Neural cell (in vitro differentiated cells): ENCODE measurements at regions not wholly inside any gene's neighbourhood (a gene's known extent, or its start where the extent isn't known, plus 50 kb on each side); places are given as distances from the start of the nearest gene placed in this dataset.

Experiments used
- H2AFZ ChIP-seq: fragments of 200-600, 300-800 bp; sonication (generic), shearing (Covaris generic); 2 replicates; pipeline ENCODE4 v1.6.0; 2014; ENCODE audit warnings: low read depth, mild to moderate bottlenecking, antibody characterized with exemption, low read length, moderate library complexity
- H3F3A ChIP-seq: fragments of 200-600 bp; shearing (Covaris generic); 2 replicates; pipeline ENCODE4 v1.6.1; 2016; ENCODE audit warnings: mild to moderate bottlenecking, moderate library complexity, mixed read lengths, antibody characterized with exemption, low read length; ENCODE audit not compliant: insufficient read depth, poor library complexity, severe bottlenecking
- H3K27ac ChIP-seq: fragments of 200-600, 300-800 bp; sonication (generic), shearing (Covaris generic); 2 replicates; pipeline ENCODE4 v1.5.1; 2014; ENCODE audit warnings: mild to moderate bottlenecking, low read length, moderate library complexity
- H3K27me3 ChIP-seq: fragments of 300-800, 200-600 bp; sonication (generic), shearing (Covaris generic); 2 replicates; pipeline ENCODE4 v1.6.0; 2014; ENCODE audit warnings: mild to moderate bottlenecking, low read depth, low read length, moderate library complexity; ENCODE audit not compliant: insufficient read depth
- H3K36me3 ChIP-seq: fragments of 300-800, 200-600 bp; sonication (generic), shearing (Covaris generic); 2 replicates; pipeline ENCODE4 v1.5.1; 2014; ENCODE audit warnings: mild to moderate bottlenecking, antibody characterized with exemption, low read length, moderate library complexity; ENCODE audit not compliant: insufficient read depth
- H3K4me2 ChIP-seq: fragments of 300-800, 200-600 bp; sonication (generic), shearing (Covaris generic); 2 replicates; pipeline ENCODE4 v1.6.0; 2014; ENCODE audit warnings: mild to moderate bottlenecking, low read length
- H3K4me3 ChIP-seq: fragments of 300-800, 200-600 bp; sonication (generic), shearing (Covaris generic); 2 replicates; pipeline ENCODE4 v1.5.1; 2014; ENCODE audit warnings: mild to moderate bottlenecking, low read length, moderate library complexity
- H3K79me2 ChIP-seq: fragments of 200-600 bp; shearing (Covaris generic); replicated peaks from 2 replicates; pipeline ENCODE4 v1.6.0; 2014; ENCODE audit warnings: mild to moderate bottlenecking, low read length, moderate library complexity; ENCODE audit not compliant: insufficient read depth
- H3K9ac ChIP-seq: fragments of 300-800, 200-600 bp; sonication (generic), shearing (Covaris generic); 2 replicates; pipeline ENCODE4 v1.6.1; 2016; ENCODE audit warnings: mild to moderate bottlenecking, low read length, mixed read lengths
- H3K9me2 ChIP-seq: fragments of 200-600 bp; shearing (Covaris generic); 2 replicates; pipeline ENCODE4 v1.6.1; 2016; ENCODE audit warnings: mild to moderate bottlenecking, low read length, mixed read lengths; ENCODE audit not compliant: insufficient read depth
- H3K9me3 ChIP-seq: fragments of 200-600, 300-800 bp; sonication (generic), shearing (Covaris generic); 2 replicates; pipeline ENCODE4 v1.6.1; 2016; ENCODE audit warnings: mild to moderate bottlenecking, mixed run types, low read length, moderate library complexity, mixed read lengths
- H4K20me1 ChIP-seq: fragments of 200-600 bp; shearing (Covaris generic); 2 replicates; pipeline ENCODE4 v1.6.1; 2016; ENCODE audit warnings: mild to moderate bottlenecking, mixed run types; ENCODE audit not compliant: insufficient read depth
- CTCF ChIP-seq: fragments of 450-650 bp; IDR thresholded peaks from 2 replicates; pipeline ENCODE4 v1.5.1; 2014; ENCODE audit warnings: antibody characterized with exemption, mild to moderate bottlenecking, moderate library complexity; ENCODE audit not compliant: poor library complexity, severe bottlenecking
- EP300 ChIP-seq: fragments of 450-650 bp; conservative IDR thresholded peaks from 2 replicates; pipeline ENCODE4 v1.6.1; 2014; ENCODE audit warnings: antibody characterized with exemption, mild to moderate bottlenecking, moderate library complexity; ENCODE audit not compliant: poor library complexity, severe bottlenecking
- EZH2 ChIP-seq: fragments of 200-600, 300-800 bp; shearing (Covaris generic), sonication (generic); IDR thresholded peaks from 2 replicates; pipeline ENCODE4 v1.6.1; 2014; ENCODE audit warnings: antibody characterized with exemption, low read length, borderline replicate concordance, mild to moderate bottlenecking; ENCODE audit not compliant: insufficient read depth, poor library complexity, severe bottlenecking
- MXI1 ChIP-seq: fragments of 450-650 bp; conservative IDR thresholded peaks from 2 replicates; pipeline ENCODE4 v1.6.1; 2014; ENCODE audit warnings: antibody characterized with exemption, mild to moderate bottlenecking; ENCODE audit not compliant: poor library complexity, severe bottlenecking
- POLR2AphosphoS5 ChIP-seq: IDR thresholded peaks from 2 replicates; pipeline ENCODE4 v1.6.1; 2012
- RAD21 ChIP-seq: fragments of 450-650 bp; conservative IDR thresholded peaks from 2 replicates; pipeline ENCODE4 v1.6.1; 2014; ENCODE audit warnings: antibody characterized with exemption, mild to moderate bottlenecking, moderate library complexity
- REST ChIP-seq: IDR thresholded peaks from 2 replicates; pipeline ENCODE4 v1.6.1; 2012; ENCODE audit warnings: borderline replicate concordance
- SMC3 ChIP-seq: fragments of 450-650 bp; conservative IDR thresholded peaks from 2 replicates; pipeline ENCODE4 v1.6.1; 2014; ENCODE audit warnings: antibody characterized with exemption, mild to moderate bottlenecking, moderate library complexity; ENCODE audit not compliant: poor library complexity
- TAF1 ChIP-seq: IDR thresholded peaks from 2 replicates; pipeline ENCODE4 v1.6.1; 2012; ENCODE audit warnings: low read depth

GRCh38 chr2:194270648-194271047, 1386.4 kb upstream of the SLC39A10 start:
- no peak overlapping the region for H2AFZ ChIP-seq
- TF ChIP-seq EZH2 (no peak), REST (no peak), MXI1 (no peak), SMC3 (no peak), EP300 (no peak), TAF1 (no peak), POLR2AphosphoS5 (no peak), RAD21 (no peak), CTCF (no peak)
- H3F3A ChIP-seq = no peaks in the 10 kb centered on the region
- H3K27me3 ChIP-seq = no peaks in the 10 kb centered on the region
- H3K4me3 ChIP-seq = no peak overlapping the region
- H3K36me3 ChIP-seq = no peaks in the 10 kb centered on the region
- H3K9me3 ChIP-seq = no peaks in the 10 kb centered on the region
- H3K4me2 ChIP-seq = no peak overlapping the region
- H3K27ac ChIP-seq = no peak overlapping the region
- no peaks in the 10 kb centered on the region for H3K79me2 ChIP-seq
- no peak overlapping the region for H3K9ac ChIP-seq
- no peaks in the 10 kb centered on the region for H3K9me2 ChIP-seq
- no peaks in the 10 kb centered on the region for H4K20me1 ChIP-seq

- no peak overlapping the region for H2AFZ ChIP-seq
- no peak overlapping the region for H3K9ac ChIP-seq
- no peaks in the 10 kb centered on the region for H3K79me2 ChIP-seq
- no peaks in the 10 kb centered on the region for H3K36me3 ChIP-seq
- H3K9me2 ChIP-seq = no peaks in the 10 kb centered on the region
- TF ChIP-seq REST (no peak), POLR2AphosphoS5 (no peak)
- H3K27ac ChIP-seq = no peak overlapping the region
- no peak overlapping the region for H3K4me2 ChIP-seq
- no peak overlapping the region for H3K4me3 ChIP-seq
- no peaks in the 10 kb centered on the region for H3K27me3 ChIP-seq
- H3F3A ChIP-seq = no peaks in the 10 kb centered on the region
- no peaks in the 10 kb centered on the region for H4K20me1 ChIP-seq
- H3K9me3 ChIP-seq = no peaks in the 10 kb centered on the region
These were observed 1392.4 kb upstream of the SLC39A10 start for GRCh38 chr2:194264586-194264985.
